Islet precursor cell (in vitro differentiated cells): ENCODE measurements at regions not wholly inside any gene's neighbourhood (a gene's known extent, or its start where the extent isn't known, plus 50 kb on each side); places are given as distances from the start of the nearest gene placed in this dataset.
A peak's percentile ranks its signal among the peaks of the same experiment; 100 is the strongest.

Experiments
- DNase-seq: peaks from one replicate; pipeline ENCODE4 v3.0.0-alpha.2; 2018

GRCh38 chrX:39661116-39661907 lies 436.4 kb downstream of the BCOR start:
- no peak for DNase-seq

- DNase-seq = no peak
Observed at GRCh38 chrX:39665830-39666518, 431.8 kb downstream of the BCOR start.

- no peak for DNase-seq
Observed at GRCh38 chrX:39667191-39667590, 430.6 kb downstream of the BCOR start.

GRCh38 chrX:39667736-39668482 lies 429.8 kb downstream of the BCOR start:
- no peak for DNase-seq

- DNase-seq = no peak
Observed at GRCh38 chrX:39669668-39670067, 428.1 kb downstream of the BCOR start.

GRCh38 chrX:39670281-39670680 lies 427.5 kb downstream of the BCOR start:
- DNase-seq = no peak

- no peak for DNase-seq
Observed at GRCh38 chrX:39672405-39672804, 425.4 kb downstream of the BCOR start.

GRCh38 chrX:39674490-39675161 lies 423.1 kb downstream of the BCOR start:
- peak; percentile 74 for DNase-seq

- no peak for DNase-seq
Observed at GRCh38 chrX:39675162-39675553, 422.6 kb downstream of the BCOR start.

- no peak for DNase-seq
Observed at GRCh38 chrX:39675619-39676018, 422.1 kb downstream of the BCOR start.

- no peak for DNase-seq
Observed at GRCh38 chrX:39676434-39676833, 421.3 kb downstream of the BCOR start.

GRCh38 chrX:39677585-39677977 lies 420.2 kb downstream of the BCOR start:
- no peak for DNase-seq

- DNase-seq = peak; percentile 83
Observed at GRCh38 chrX:39677978-39678791, 419.6 kb downstream of the BCOR start.

- no peak for DNase-seq
Observed at GRCh38 chrX:39678914-39679313, 418.8 kb downstream of the BCOR start.

GRCh38 chrX:39679497-39680157 lies 418.1 kb downstream of the BCOR start:
- no peak for DNase-seq

GRCh38 chrX:39681885-39682284 lies 415.9 kb downstream of the BCOR start:
- no peak for DNase-seq

GRCh38 chrX:39682778-39683177 lies 415.0 kb downstream of the BCOR start:
- DNase-seq = no peak

- no peak for DNase-seq
Observed at GRCh38 chrX:39688219-39688575, 409.6 kb downstream of the BCOR start.

- peak; percentile 89 for DNase-seq
Observed at GRCh38 chrX:39688576-39689375, 409.0 kb downstream of the BCOR start.

GRCh38 chrX:39689376-39690104 lies 408.2 kb downstream of the BCOR start:
- DNase-seq = no peak
